ENCODE measurements at regions not wholly inside any gene's neighbourhood (a gene's known extent, or its start where the extent isn't known, plus 50 kb on each side); places are given as distances from the start of the nearest gene placed in this dataset.

- H3K4me3 ChIP-seq (ENCODE audit: low read depth, low read length, poor library complexity, severe bottlenecking): no peak overlapping the region
- no peaks in the 10 kb centered on the region for H3K9me3 ChIP-seq (ENCODE audit: low read length)
- no peak for TF ChIP-seq EZH2 (IDR thresholded peaks at IDR 0.05; ENCODE audit: borderline replicate concordance, low read length)
- TF ChIP-seq CTCF (IDR thresholded peaks at IDR 0.05; ENCODE audit: low read length): no peak
- H3K4me1 ChIP-seq (ENCODE audit: insufficient read depth, low read length, severe bottlenecking): no peaks in the 10 kb centered on the region
- no peak overlapping the region for H3K9ac ChIP-seq (ENCODE audit: low read length)
- H3K27ac ChIP-seq (ENCODE audit: low read depth, low read length, poor library complexity, severe bottlenecking): no peak overlapping the region
- H3K79me2 ChIP-seq (ENCODE audit: insufficient read depth, low read length): no peaks in the 10 kb centered on the region
- H4K20me1 ChIP-seq (ENCODE audit: insufficient read depth, low read length): no peaks in the 10 kb centered on the region
- H3K4me2 ChIP-seq (ENCODE audit: low read length): no peak overlapping the region
- no peaks in the 10 kb centered on the region for H3F3A ChIP-seq (ENCODE audit: insufficient read depth, low read length)
- no peaks in the 10 kb centered on the region for H3K9me2 ChIP-seq (ENCODE audit: low read depth, low read length)
- H3K27me3 ChIP-seq (ENCODE audit: insufficient read depth, low read length): no peaks in the 10 kb centered on the region
- no peak overlapping the region for H2AFZ ChIP-seq (ENCODE audit: low read length)
- no peaks in the 10 kb centered on the region; the same call in 1 of the 2 replicates for H3K36me3 ChIP-seq (ENCODE audit: insufficient read depth, low read length)
These were observed 76.9 kb upstream of the FAM9B start for GRCh38 chrX:9110808-9111207.

- H3K27ac ChIP-seq (ENCODE audit: low read depth, low read length, poor library complexity, severe bottlenecking): no peak overlapping the region
- H4K20me1 ChIP-seq (ENCODE audit: insufficient read depth, low read length): no peaks in the 10 kb centered on the region
- no peak overlapping the region for H3K4me3 ChIP-seq (ENCODE audit: low read depth, low read length, poor library complexity, severe bottlenecking)
- TF ChIP-seq CTCF (IDR thresholded peaks at IDR 0.05; ENCODE audit: low read length) (no peak), EZH2 (IDR thresholded peaks at IDR 0.05; ENCODE audit: borderline replicate concordance, low read length) (no peak)
- H3K36me3 ChIP-seq (ENCODE audit: insufficient read depth, low read length): no peaks in the 10 kb centered on the region
- H3K4me1 ChIP-seq (ENCODE audit: insufficient read depth, low read length, severe bottlenecking): no peaks in the 10 kb centered on the region
- no peak overlapping the region for H3K9ac ChIP-seq (ENCODE audit: low read length)
- no peaks in the 10 kb centered on the region for H3K9me3 ChIP-seq (ENCODE audit: low read length)
- no peak overlapping the region for H3K4me2 ChIP-seq (ENCODE audit: low read length)
- H2AFZ ChIP-seq (ENCODE audit: low read length): no peak overlapping the region
- no peaks in the 10 kb centered on the region for H3K79me2 ChIP-seq (ENCODE audit: insufficient read depth, low read length)
- H3F3A ChIP-seq (ENCODE audit: insufficient read depth, low read length): no peaks in the 10 kb centered on the region
- H3K27me3 ChIP-seq (ENCODE audit: insufficient read depth, low read length): no peaks in the 10 kb centered on the region
- H3K9me2 ChIP-seq (ENCODE audit: low read depth, low read length): no peaks in the 10 kb centered on the region
These were observed 80.3 kb upstream of the FAM9B start for GRCh38 chrX:9114245-9114644.

- Histone ChIP-seq H3K4me1 (ENCODE audit: insufficient read depth, low read length, severe bottlenecking) (no peaks in the 10 kb centered on the region), H3K9me2 (ENCODE audit: low read depth, low read length) (no peaks in the 10 kb centered on the region), H3K27me3 (ENCODE audit: insufficient read depth, low read length) (no peaks in the 10 kb centered on the region), H3F3A (ENCODE audit: insufficient read depth, low read length) (no peaks in the 10 kb centered on the region), H3K27ac (ENCODE audit: low read depth, low read length, poor library complexity, severe bottlenecking) (no peak overlapping the region), H3K79me2 (ENCODE audit: insufficient read depth, low read length) (no peaks in the 10 kb centered on the region), H3K4me2 (ENCODE audit: low read length) (no peak overlapping the region), H4K20me1 (ENCODE audit: insufficient read depth, low read length) (no peaks in the 10 kb centered on the region), H2AFZ (ENCODE audit: low read length) (no peak overlapping the region), H3K36me3 (ENCODE audit: insufficient read depth, low read length) (no peaks in the 10 kb centered on the region), H3K9me3 (ENCODE audit: low read length) (no peaks in the 10 kb centered on the region), H3K9ac (ENCODE audit: low read length) (no peak overlapping the region), H3K4me3 (ENCODE audit: low read depth, low read length, poor library complexity, severe bottlenecking) (no peak overlapping the region)
- TF ChIP-seq CTCF (IDR thresholded peaks at IDR 0.05; ENCODE audit: low read length) (no peak), EZH2 (IDR thresholded peaks at IDR 0.05; ENCODE audit: borderline replicate concordance, low read length) (no peak)
These were observed 83.9 kb upstream of the FAM9B start for GRCh38 chrX:9117851-9118250.

Data from OCI-LY1 (cell line).